SK-N-SH (cell line): ENCODE measurements at regions not wholly inside any gene's neighbourhood (a gene's known extent, or its start where the extent isn't known, plus 50 kb on each side); places are given as distances from the start of the nearest gene placed in this dataset.

Experiments used
- EP300 ChIP-seq, 2 experiments: IDR thresholded peaks; 2 replicates each; pipeline versions ENCODE4 v1.4.0 to v1.6.1; 2012; ENCODE audit warnings: borderline replicate concordance in 1 of 2, low read depth in 1 of 2, low read length in 1 of 2
- FOXM1 ChIP-seq: IDR thresholded peaks from 2 replicates; pipeline ENCODE4 v1.4.0; 2012; ENCODE audit warnings: low read depth, mild to moderate bottlenecking
- MAX ChIP-seq: IDR thresholded peaks from 2 replicates; pipeline ENCODE4 v1.4.0; 2012; ENCODE audit warnings: low read depth
- MEF2A ChIP-seq: IDR thresholded peaks from 2 replicates; pipeline ENCODE4 v1.4.0; 2012; ENCODE audit warnings: low read depth, borderline replicate concordance
- MXI1 ChIP-seq: IDR thresholded peaks from 2 replicates; pipeline ENCODE4 v1.6.1; 2012; ENCODE audit warnings: mild to moderate bottlenecking, low read depth, low read length, improper control_type of control experiment
- POLR2AphosphoS5 ChIP-seq: IDR thresholded peaks from 2 replicates; pipeline ENCODE4 v1.6.1; 2012; ENCODE audit warnings: low read depth, low read length
- RAD21 ChIP-seq: IDR thresholded peaks from 2 replicates; pipeline ENCODE4 v1.6.1; 2012; ENCODE audit warnings: mild to moderate bottlenecking, low read length
- RXRA ChIP-seq: IDR thresholded peaks from 2 replicates; pipeline ENCODE4 v1.4.0; 2012; ENCODE audit warnings: low read depth, mild to moderate bottlenecking, borderline replicate concordance
- TAF1 ChIP-seq: IDR thresholded peaks from 2 replicates; pipeline ENCODE4 v1.6.1; 2012; ENCODE audit warnings: low read depth, mild to moderate bottlenecking, low read length, moderate library complexity, borderline replicate concordance
- USF2 ChIP-seq: fragments of 150-350 bp; IDR thresholded peaks from 2 replicates; pipeline ENCODE4 v1.6.1; 2017; ENCODE audit warnings: antibody characterized with exemption, low read length, low read depth, borderline replicate concordance
- YY1 ChIP-seq: IDR thresholded peaks from 2 replicates; pipeline ENCODE4 v1.4.0; 2012; ENCODE audit warnings: low read depth, mild to moderate bottlenecking
- ZBTB33 ChIP-seq: IDR thresholded peaks from 2 replicates; pipeline ENCODE4 v1.4.0; 2012; ENCODE audit warnings: low read depth, borderline replicate concordance
- TF ChIP-seq, protein P1 (sequence below): fragments of 200-600 bp; sonication (generic); IDR thresholded peaks from 2 replicates; pipeline ENCODE4 v1.6.1; 2017; ENCODE audit warnings: antibody characterized with exemption, mild to moderate bottlenecking, moderate library complexity
- TF ChIP-seq, protein P2 (sequence below): fragments of 150-350 bp; IDR thresholded peaks from 2 replicates; pipeline ENCODE4 v1.6.1; 2016; ENCODE audit warnings: mild to moderate bottlenecking, low read depth, low read length

GRCh38 chr2:61712060-61712459, 141.8 kb downstream of the FAM161A start:
- TF ChIP-seq, protein P1, sequence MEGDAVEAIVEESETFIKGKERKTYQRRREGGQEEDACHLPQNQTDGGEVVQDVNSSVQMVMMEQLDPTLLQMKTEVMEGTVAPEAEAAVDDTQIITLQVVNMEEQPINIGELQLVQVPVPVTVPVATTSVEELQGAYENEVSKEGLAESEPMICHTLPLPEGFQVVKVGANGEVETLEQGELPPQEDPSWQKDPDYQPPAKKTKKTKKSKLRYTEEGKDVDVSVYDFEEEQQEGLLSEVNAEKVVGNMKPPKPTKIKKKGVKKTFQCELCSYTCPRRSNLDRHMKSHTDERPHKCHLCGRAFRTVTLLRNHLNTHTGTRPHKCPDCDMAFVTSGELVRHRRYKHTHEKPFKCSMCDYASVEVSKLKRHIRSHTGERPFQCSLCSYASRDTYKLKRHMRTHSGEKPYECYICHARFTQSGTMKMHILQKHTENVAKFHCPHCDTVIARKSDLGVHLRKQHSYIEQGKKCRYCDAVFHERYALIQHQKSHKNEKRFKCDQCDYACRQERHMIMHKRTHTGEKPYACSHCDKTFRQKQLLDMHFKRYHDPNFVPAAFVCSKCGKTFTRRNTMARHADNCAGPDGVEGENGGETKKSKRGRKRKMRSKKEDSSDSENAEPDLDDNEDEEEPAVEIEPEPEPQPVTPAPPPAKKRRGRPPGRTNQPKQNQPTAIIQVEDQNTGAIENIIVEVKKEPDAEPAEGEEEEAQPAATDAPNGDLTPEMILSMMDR = no peak
- TF ChIP-seq MEF2A (no peak), TAF1 (no peak), MAX (no peak), FOXM1 (no peak), ZBTB33 (no peak), YY1 (no peak), RAD21 (no peak), POLR2AphosphoS5 (no peak), EP300 (IDR thresholded peaks at IDR 0.05; ENCODE audit: borderline replicate concordance in 1 of 2, low read depth in 1 of 2, low read length in 1 of 2) (no peak), RXRA (no peak), USF2 (no peak), MXI1 (no peak)
- TF ChIP-seq, protein P2, sequence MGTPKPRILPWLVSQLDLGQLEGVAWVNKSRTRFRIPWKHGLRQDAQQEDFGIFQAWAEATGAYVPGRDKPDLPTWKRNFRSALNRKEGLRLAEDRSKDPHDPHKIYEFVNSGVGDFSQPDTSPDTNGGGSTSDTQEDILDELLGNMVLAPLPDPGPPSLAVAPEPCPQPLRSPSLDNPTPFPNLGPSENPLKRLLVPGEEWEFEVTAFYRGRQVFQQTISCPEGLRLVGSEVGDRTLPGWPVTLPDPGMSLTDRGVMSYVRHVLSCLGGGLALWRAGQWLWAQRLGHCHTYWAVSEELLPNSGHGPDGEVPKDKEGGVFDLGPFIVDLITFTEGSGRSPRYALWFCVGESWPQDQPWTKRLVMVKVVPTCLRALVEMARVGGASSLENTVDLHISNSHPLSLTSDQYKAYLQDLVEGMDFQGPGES = no peak
